ENCODE measurements at regions not wholly inside any gene's neighbourhood (a gene's known extent, or its start where the extent isn't known, plus 50 kb on each side); places are given as distances from the start of the nearest gene placed in this dataset.

DNA sequence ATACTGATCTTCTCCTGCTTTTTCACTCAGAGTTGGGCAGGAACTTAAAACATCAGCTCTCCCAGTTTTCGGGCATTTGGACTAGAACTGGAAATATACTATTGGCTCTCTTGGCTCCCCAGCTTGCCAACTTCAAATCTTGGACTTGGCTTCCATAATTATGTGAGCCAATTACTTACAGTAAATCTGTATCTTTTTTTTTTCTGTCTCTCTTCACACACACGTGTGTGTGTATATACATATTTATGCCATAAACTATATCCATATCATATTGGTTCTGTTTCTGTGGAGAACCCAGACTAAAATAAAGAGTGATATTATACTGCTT, 379.6 kb upstream of the PRR16 start:
- Histone ChIP-seq H3K36me3 (ENCODE audit: insufficient read depth, low read length, poor library complexity, severe bottlenecking) (no peaks in the 10 kb centered on the region), H3K4me3 (ENCODE audit: low read depth, low read length, poor library complexity, severe bottlenecking) (no peak overlapping the region), H3K4me1 (ENCODE audit: insufficient read depth, low read length, poor library complexity, severe bottlenecking) (no peaks in the 10 kb centered on the region), H3K27me3 (replicated peaks; ENCODE audit: insufficient read depth, low read depth, low read length, poor library complexity) (no peaks in the 10 kb centered on the region), H3K9me3 (ENCODE audit: low read depth, low read length, poor library complexity, severe bottlenecking) (no peaks in the 10 kb centered on the region), H3K27ac (ENCODE audit: low read depth, low read length, poor library complexity, severe bottlenecking) (no peak overlapping the region)
- ChIA-PET POLR2A (ENCODE audit: low non-redundant PET) (no interaction called here), CTCF (no interaction called here)
- BruUV-seq (replicated peaks): no TSS peak
- no peak for DNase-seq (ENCODE audit: low spot score)
- intact Hi-C loops (cut with micrococcal nuclease; ENCODE audit: unreplicated experiment): no loop called here
- no peak for TF ChIP-seq EZH2 (IDR thresholded peaks at IDR 0.05; ENCODE audit: borderline replicate concordance, low read depth, low read length, poor library complexity, severe bottlenecking)
- TF ChIP-seq, protein P1, sequence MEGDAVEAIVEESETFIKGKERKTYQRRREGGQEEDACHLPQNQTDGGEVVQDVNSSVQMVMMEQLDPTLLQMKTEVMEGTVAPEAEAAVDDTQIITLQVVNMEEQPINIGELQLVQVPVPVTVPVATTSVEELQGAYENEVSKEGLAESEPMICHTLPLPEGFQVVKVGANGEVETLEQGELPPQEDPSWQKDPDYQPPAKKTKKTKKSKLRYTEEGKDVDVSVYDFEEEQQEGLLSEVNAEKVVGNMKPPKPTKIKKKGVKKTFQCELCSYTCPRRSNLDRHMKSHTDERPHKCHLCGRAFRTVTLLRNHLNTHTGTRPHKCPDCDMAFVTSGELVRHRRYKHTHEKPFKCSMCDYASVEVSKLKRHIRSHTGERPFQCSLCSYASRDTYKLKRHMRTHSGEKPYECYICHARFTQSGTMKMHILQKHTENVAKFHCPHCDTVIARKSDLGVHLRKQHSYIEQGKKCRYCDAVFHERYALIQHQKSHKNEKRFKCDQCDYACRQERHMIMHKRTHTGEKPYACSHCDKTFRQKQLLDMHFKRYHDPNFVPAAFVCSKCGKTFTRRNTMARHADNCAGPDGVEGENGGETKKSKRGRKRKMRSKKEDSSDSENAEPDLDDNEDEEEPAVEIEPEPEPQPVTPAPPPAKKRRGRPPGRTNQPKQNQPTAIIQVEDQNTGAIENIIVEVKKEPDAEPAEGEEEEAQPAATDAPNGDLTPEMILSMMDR (conservative IDR thresholded peaks at IDR 0.05; ENCODE audit: low read depth, low read length): no peak

DNA sequence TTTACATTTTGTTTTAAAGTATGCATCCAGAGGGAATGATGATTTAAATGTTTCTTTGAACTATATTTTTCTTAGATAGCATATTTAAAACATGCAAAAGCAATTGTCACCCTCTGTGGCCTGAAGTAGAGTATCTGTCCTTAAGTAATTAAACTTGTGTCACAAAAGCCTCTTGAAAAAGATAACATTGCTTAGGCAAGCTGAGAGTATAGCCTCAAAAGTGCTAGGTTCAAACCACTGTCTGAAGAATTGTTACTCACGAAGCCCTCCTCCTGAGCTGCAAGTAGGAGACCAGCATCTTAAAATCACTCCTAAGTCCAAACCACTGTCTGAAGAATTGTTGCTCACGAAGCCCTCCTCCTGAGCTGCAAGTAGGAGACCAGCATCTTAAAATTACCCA, 378.0 kb upstream of the PRR16 start:
- no peak for TF ChIP-seq EZH2 (IDR thresholded peaks at IDR 0.05; ENCODE audit: borderline replicate concordance, low read depth, low read length, poor library complexity, severe bottlenecking)
- TF ChIP-seq, protein P1 (conservative IDR thresholded peaks at IDR 0.05; ENCODE audit: low read depth, low read length): no peak
- Histone ChIP-seq H3K36me3 (ENCODE audit: insufficient read depth, low read length, poor library complexity, severe bottlenecking) (no peaks in the 10 kb centered on the region), H3K27me3 (replicated peaks; ENCODE audit: insufficient read depth, low read depth, low read length, poor library complexity) (no peaks in the 10 kb centered on the region), H3K27ac (ENCODE audit: low read depth, low read length, poor library complexity, severe bottlenecking) (no peak overlapping the region), H3K9me3 (ENCODE audit: low read depth, low read length, poor library complexity, severe bottlenecking) (no peaks in the 10 kb centered on the region), H3K4me3 (ENCODE audit: low read depth, low read length, poor library complexity, severe bottlenecking) (no peak overlapping the region), H3K4me1 (ENCODE audit: insufficient read depth, low read length, poor library complexity, severe bottlenecking) (no peaks in the 10 kb centered on the region)
- no peak for DNase-seq (ENCODE audit: low spot score)
- BruUV-seq (replicated peaks): no TSS peak
- ChIA-PET CTCF (no interaction called here), POLR2A (ENCODE audit: low non-redundant PET) (no interaction called here)
- intact Hi-C loops (cut with micrococcal nuclease; ENCODE audit: unreplicated experiment): no loop called here

DNA sequence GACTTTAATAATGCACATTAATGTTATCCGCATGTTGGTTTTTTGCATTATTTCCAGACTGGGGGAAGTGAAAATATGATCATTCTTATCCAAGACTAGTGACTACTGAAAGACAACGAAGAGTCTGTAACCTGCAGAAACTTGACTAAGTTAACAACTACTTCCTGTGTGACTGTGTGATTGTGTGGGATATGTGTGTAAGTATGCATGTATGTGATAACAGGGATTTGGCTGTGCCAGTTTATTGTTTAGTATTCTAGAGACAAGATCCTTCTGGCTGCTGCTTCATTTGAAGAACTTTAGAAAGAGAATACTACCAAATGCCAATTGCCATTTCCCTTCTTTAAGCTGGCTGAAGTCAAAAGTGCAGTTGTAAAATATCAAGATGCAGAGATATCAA, 375.7 kb upstream of the PRR16 start:
- ChIA-PET POLR2A (ENCODE audit: low non-redundant PET) (no interaction called here), CTCF (no interaction called here)
- no peaks in the 10 kb centered on the region for H3K9me3 ChIP-seq (ENCODE audit: low read depth, low read length, poor library complexity, severe bottlenecking)
- no peak for DNase-seq (ENCODE audit: low spot score)
- no peak overlapping the region for H3K27ac ChIP-seq (ENCODE audit: low read depth, low read length, poor library complexity, severe bottlenecking)
- no peak overlapping the region for H3K4me3 ChIP-seq (ENCODE audit: low read depth, low read length, poor library complexity, severe bottlenecking)
- H3K27me3 ChIP-seq (replicated peaks; ENCODE audit: insufficient read depth, low read depth, low read length, poor library complexity): no peaks in the 10 kb centered on the region
- no peaks in the 10 kb centered on the region for H3K36me3 ChIP-seq (ENCODE audit: insufficient read depth, low read length, poor library complexity, severe bottlenecking)
- TF ChIP-seq EZH2 (IDR thresholded peaks at IDR 0.05; ENCODE audit: borderline replicate concordance, low read depth, low read length, poor library complexity, severe bottlenecking): no peak
- TF ChIP-seq, protein P1 (conservative IDR thresholded peaks at IDR 0.05; ENCODE audit: low read depth, low read length): no peak
- no peaks in the 10 kb centered on the region for H3K4me1 ChIP-seq (ENCODE audit: insufficient read depth, low read length, poor library complexity, severe bottlenecking)
- BruUV-seq (replicated peaks): no TSS peak
- intact Hi-C loops (cut with micrococcal nuclease; ENCODE audit: unreplicated experiment): no loop called here
